IMR-90 (cell line): ENCODE measurements at regions not wholly inside any gene's neighbourhood (a gene's known extent, or its start where the extent isn't known, plus 50 kb on each side); places are given as distances from the start of the nearest gene placed in this dataset.

Experiments
- ATAC-seq: fragments of 200-7000 bp; cut with Tn5 transposase; 2 replicates; pipeline ENCODE4 v1.9.1; 2020; ENCODE audit warnings: low read depth, mild to moderate bottlenecking, moderate library complexity
- BruUV-seq: library from RNA; stranded (reverse); fragments of 400-500 nt; replicated peaks from 2 replicates; lab custom pipeline; 2021; lab: Mats Ljungman, UMichigan
- CTCF ChIA-PET: fragments of 300-600 bp; formaldehyde crosslinking; extraction: SDS; loops from one replicate; lab custom pipeline; 2021; ENCODE audit warnings: antibody characterized with exemption; lab: Yijun Ruan, JAX
- POLR2A ChIA-PET: fragments of 300-600 bp; sonication (Branson Sonifier 250); formaldehyde crosslinking; loops from one replicate; lab custom pipeline; 2022; ENCODE audit warnings: antibody characterized with exemption; ENCODE audit not compliant: unreplicated experiment; lab: Charles Lee
- DNase-seq: peaks from one replicate; pipeline ENCODE4 v3.0.0; 2013
- H2AFZ ChIP-seq: replicated peaks from 2 replicates; pipeline ENCODE3; 2013; ENCODE audit warnings: low read length, mild to moderate bottlenecking; ENCODE audit not compliant: poor library complexity
- H2AK5ac ChIP-seq: 2 replicates; pipeline ENCODE4 v1.6.1; 2013; ENCODE audit warnings: low read depth, low read length, inconsistent platforms
- H2AK9ac ChIP-seq: replicated peaks from 2 replicates; pipeline ENCODE3; 2013; ENCODE audit warnings: mild to moderate bottlenecking, low read depth, low read length, moderate library complexity; ENCODE audit not compliant: poor library complexity
- H2BK120ac ChIP-seq: 2 replicates; pipeline ENCODE4 v1.6.1; 2013; ENCODE audit warnings: low read depth, low read length, inconsistent platforms
- H2BK15ac ChIP-seq: 3 replicates; pipeline ENCODE4 v1.6.1; 2013; ENCODE audit warnings: low read depth, low read length, inconsistent platforms
- H2BK20ac ChIP-seq: 2 replicates; pipeline ENCODE4 v1.6.1; 2013; ENCODE audit warnings: low read depth, mild to moderate bottlenecking, inconsistent platforms, low read length, moderate library complexity
- H2BK5ac ChIP-seq: 2 replicates; pipeline ENCODE4 v1.6.1; 2013; ENCODE audit warnings: mild to moderate bottlenecking, low read depth, low read length, inconsistent platforms; ENCODE audit not compliant: poor library complexity, severe bottlenecking
- H3K14ac ChIP-seq: replicated peaks from 2 replicates; pipeline ENCODE4 v1.6.1; 2013; ENCODE audit warnings: low read depth, low read length, inconsistent platforms
- H3K18ac ChIP-seq: 2 replicates; pipeline ENCODE4 v1.6.1; 2013; ENCODE audit warnings: low read depth, low read length, control low read depth
- H3K23ac ChIP-seq: 2 replicates; pipeline ENCODE4 v1.6.1; 2013; ENCODE audit warnings: low read depth, low read length, inconsistent platforms
- H3K27ac ChIP-seq: 2 replicates; pipeline ENCODE4 v1.5.1; 2013; ENCODE audit warnings: mild to moderate bottlenecking, control low read depth, low read length; ENCODE audit not compliant: insufficient read depth
- H3K27me3 ChIP-seq: 2 replicates; pipeline ENCODE4 v1.6.1; 2013; ENCODE audit warnings: low read length; ENCODE audit not compliant: control insufficient read depth, insufficient read depth
- H3K36me3 ChIP-seq: 2 replicates; pipeline ENCODE4 v1.6.1; 2013; ENCODE audit warnings: low read length, mixed read lengths; ENCODE audit not compliant: control insufficient read depth, insufficient read depth
- H3K4ac ChIP-seq: 2 replicates; pipeline ENCODE4 v1.6.1; 2013; ENCODE audit warnings: low read depth, low read length, inconsistent platforms
- H3K4me1 ChIP-seq: 2 replicates; pipeline ENCODE4 v1.6.1; 2013; ENCODE audit warnings: low read length, mixed read lengths; ENCODE audit not compliant: control insufficient read depth, insufficient read depth
- H3K4me2 ChIP-seq: 2 replicates; pipeline ENCODE4 v1.6.1; 2013; ENCODE audit warnings: low read depth, mild to moderate bottlenecking, control low read depth, low read length, moderate library complexity
- H3K4me3 ChIP-seq: 2 replicates; pipeline ENCODE4 v1.5.1; 2013; ENCODE audit warnings: low read depth, mild to moderate bottlenecking, control low read depth, low read length, moderate library complexity; ENCODE audit not compliant: insufficient read depth
- H3K56ac ChIP-seq: 2 replicates; pipeline ENCODE4 v1.6.1; 2013; ENCODE audit warnings: low read length, inconsistent platforms; ENCODE audit not compliant: insufficient read depth; ENCODE audit errors: extremely low read depth
- H3K79me1 ChIP-seq, 2 experiments: 2 replicates each; pipeline ENCODE4 v1.6.1; 2013; ENCODE audit warnings: low read length in 2 of 2, inconsistent platforms in 1 of 2, low read depth in 1 of 2
- H3K9ac ChIP-seq: 2 replicates; pipeline ENCODE4 v1.6.1; 2013; ENCODE audit warnings: low read depth, low read length, control low read depth
- H3K9me1 ChIP-seq: 2 replicates; pipeline ENCODE4 v1.6.1; 2013; ENCODE audit warnings: low read length, inconsistent platforms; ENCODE audit not compliant: insufficient read depth
- H3K9me3 ChIP-seq: 2 replicates; pipeline ENCODE4 v1.6.1; 2013; ENCODE audit warnings: low read length; ENCODE audit not compliant: control insufficient read depth, insufficient read depth
- H4K20me1 ChIP-seq: 2 replicates; pipeline ENCODE4 v1.6.1; 2013; ENCODE audit warnings: low read length, inconsistent platforms; ENCODE audit not compliant: insufficient read depth
- H4K5ac ChIP-seq: 2 replicates; pipeline ENCODE4 v1.6.1; 2013; ENCODE audit warnings: mild to moderate bottlenecking, low read depth, low read length, control low read depth
- H4K8ac ChIP-seq, 2 experiments: 2 replicates each; pipeline ENCODE4 v1.6.1; 2013; ENCODE audit warnings: low read depth in 2 of 2, low read length in 2 of 2, control low read depth in 1 of 2, inconsistent platforms in 1 of 2
- H4K91ac ChIP-seq: 2 replicates; pipeline ENCODE4 v1.6.1; 2013; ENCODE audit warnings: low read depth, low read length, inconsistent platforms; ENCODE audit not compliant: insufficient read depth
- FOS ChIP-seq: fragments of 150-350 bp; IDR thresholded peaks from 2 replicates; pipeline ENCODE4 v1.6.1; 2016; ENCODE audit warnings: low read depth, low read length
- POLR2A ChIP-seq: IDR thresholded peaks from 2 replicates; pipeline ENCODE4 v1.6.1; 2012; ENCODE audit warnings: mild to moderate bottlenecking, low read depth, low read length
- RCOR1 ChIP-seq: IDR thresholded peaks from 2 replicates; pipeline ENCODE4 v1.6.1; 2012; ENCODE audit warnings: mild to moderate bottlenecking, low read length, improper control_type of control experiment; ENCODE audit not compliant: insufficient replicate concordance
- WGBS, 2 experiments: methylation state at CpG; one replicate each; pipeline versions ENCODE4 v1.1.5 to v1.1.7; 2013; ENCODE audit warnings: missing lambda C conversion rate in 2 of 2; ENCODE audit not compliant: insufficient read length in 1 of 2; ENCODE audit errors: extremely low coverage in 2 of 2; 5-methylcytosine and 5-hydroxymethylcytosine counted together
- dilution Hi-C: fragments of 300-500 bp; cut with HindIII; formaldehyde crosslinking; loops from one replicate; pipeline ENCODE4 v1.14.3; 2018; ENCODE audit warnings: low sequenced_read_pairs; ENCODE audit not compliant: unreplicated experiment
- in situ Hi-C: fragments of 300-500 bp; cut with MboI; formaldehyde crosslinking; loops from 3 replicates; pipeline ENCODE4 v1.14.3; 2019; ENCODE audit warnings: low sequenced_read_pairs, inconsistent platforms, mixed read lengths
- intact Hi-C: fragments of 100-400 bp; cut with micrococcal nuclease; formaldehyde crosslinking; loops from 2 replicates; pipeline ENCODE4 v1.10.0; 2022

- TF ChIP-seq RCOR1: no peak
These were observed 293.2 kb downstream of the TNS1 start (continued) for GRCh38 chr2:217709478-217710210.

GRCh38 chr2:217707131-217707611 lies 295.6 kb downstream of the TNS1 start:
- no peaks in the 10 kb centered on the region for H3K9me3 ChIP-seq
- no peak overlapping the region for H3K4ac ChIP-seq
- no peaks in the 10 kb centered on the region for H4K20me1 ChIP-seq
- H2BK120ac ChIP-seq: peak overlapping the region; percentile 43; the same call in 1 of the 2 replicates
- H3K56ac ChIP-seq: no peak overlapping the region
- peak overlapping the region; percentile 60 for H4K91ac ChIP-seq
- BruUV-seq: no TSS peak
- H3K4me2 ChIP-seq: peak overlapping the region; percentile 20
- H2BK15ac ChIP-seq: peak overlapping the region; percentile 59; the same call in 1 of the 3 replicates
- DNase-seq (peak; percentile 56), ATAC-seq (peak; percentile 41)
- no peak overlapping the region for H3K23ac ChIP-seq
- H3K9me1 ChIP-seq: peaks cover 18% of the 10 kb centered on the region
- no CpG with 5 or more reads among the region's 4 CpGs for WGBS, 2 experiments
- TF ChIP-seq POLR2A: no peak
- peak; percentile 32; the same call in 1 of the 2 replicates for TF ChIP-seq FOS
- H4K5ac ChIP-seq: peak overlapping the region; percentile 46
- peak overlapping the region; percentile 68; the same call in 1 of the 2 replicates for H3K27ac ChIP-seq
- no peaks in the 10 kb centered on the region for H3K79me1 ChIP-seq
- H2AK5ac ChIP-seq: no peak overlapping the region
- H3K9ac ChIP-seq: peak overlapping the region; percentile 45; the same call in 1 of the 2 replicates
- no peak overlapping the region for H3K4me3 ChIP-seq
- H3K14ac ChIP-seq: peak overlapping the region; percentile 41; the same call in 1 of the 2 replicates
- no peak overlapping the region for H2AK9ac ChIP-seq
- no peaks in the 10 kb centered on the region for H3K36me3 ChIP-seq
- peak overlapping the region in 1 of 2 experiments; percentile 54; a peak in 2 of 4 replicates for H4K8ac ChIP-seq
- peak overlapping the region; percentile 53 for H3K18ac ChIP-seq
- ChIA-PET POLR2A (interaction anchor here (0.6 kb wide), 1 partner anchor 12 kb away, joined by 3 read pairs; no protein-coding TSS in a partner anchor), CTCF (interaction anchor here (1.1 kb wide), 1 partner anchor 54 kb away, joined by 3 read pairs; no protein-coding TSS in a partner anchor)
- dilution Hi-C loops: no loop called here
- H2BK5ac ChIP-seq: peak overlapping the region; percentile 1
- in situ Hi-C loops: loop anchor here (25.0 kb wide), 1 partner anchor 545 kb away; no protein-coding TSS in a partner anchor
- H2BK20ac ChIP-seq: peak overlapping the region; percentile 38
- H3K4me1 ChIP-seq: peaks cover 27% of the 10 kb centered on the region
- H2AFZ ChIP-seq: peak overlapping the region; percentile 76
- no peaks in the 10 kb centered on the region for H3K27me3 ChIP-seq
- intact Hi-C loops: no loop called here
